Fibroblast of lung (primary cell): ENCODE measurements at regions not wholly inside any gene's neighbourhood (a gene's known extent, or its start where the extent isn't known, plus 50 kb on each side); places are given as distances from the start of the nearest gene placed in this dataset.
"Not testable (repeated sequence)": the region's sequence is repeated elsewhere in the genome, so short reads cannot be mapped to it uniquely, and the experiment has no call there.

Experiments used
- DNase-seq, 2 donors: peaks; one replicate each; pipeline versions ENCODE4 v3.0.0 to v3.0.0-alpha.2; 2010; ENCODE audit warnings: low read depth in 2 of 2
- H2AFZ ChIP-seq: 2 replicates; pipeline ENCODE4 v1.5.1; 2012; ENCODE audit warnings: low read length, control low read depth, inconsistent platforms
- H3K27ac ChIP-seq: 2 replicates; pipeline ENCODE4 v1.5.1; 2011; ENCODE audit warnings: low read length, control low read depth; ENCODE audit not compliant: insufficient read depth
- H3K27me3 ChIP-seq: 2 replicates; pipeline ENCODE4 v1.5.1; 2011; ENCODE audit warnings: mild to moderate bottlenecking, low read length; ENCODE audit not compliant: control insufficient read depth, insufficient read depth
- H3K36me3 ChIP-seq: 2 replicates; pipeline ENCODE4 v1.5.1; 2011; ENCODE audit warnings: low read length; ENCODE audit not compliant: control insufficient read depth, insufficient read depth
- H3K4me1 ChIP-seq: 2 replicates; pipeline ENCODE4 v1.5.1; 2011; ENCODE audit warnings: low read length; ENCODE audit not compliant: control insufficient read depth, insufficient read depth; ENCODE audit errors: extremely low read depth
- H3K4me2 ChIP-seq: 2 replicates; pipeline ENCODE4 v1.5.1; 2011; ENCODE audit warnings: low read length, control low read depth; ENCODE audit not compliant: insufficient read depth; ENCODE audit errors: extremely low read depth
- H3K4me3 ChIP-seq, 4 experiments: fragments of 200-600 bp in 1 of 4; sonication (generic) in 1 of 4; replicated peaks in 1 of 4; 2 replicates each; pipeline ENCODE4 v1.5.1; 2011 to 2016; ENCODE audit warnings: low read length in 4 of 4, low read depth in 3 of 4, mild to moderate bottlenecking in 3 of 4, control low read depth in 2 of 4, inconsistent platforms in 1 of 4, mixed read lengths in 1 of 4; ENCODE audit not compliant: insufficient read depth in 1 of 4; ENCODE audit errors: control extremely low read depth in 1 of 4
- H3K79me2 ChIP-seq: 2 replicates; pipeline ENCODE4 v1.5.1; 2012; ENCODE audit warnings: mild to moderate bottlenecking, low read length, inconsistent platforms; ENCODE audit not compliant: control insufficient read depth, insufficient read depth
- H3K9ac ChIP-seq: 2 replicates; pipeline ENCODE4 v1.5.1; 2011; ENCODE audit warnings: mild to moderate bottlenecking, low read length, control low read depth; ENCODE audit not compliant: insufficient read depth
- H3K9me3 ChIP-seq: 2 replicates; pipeline ENCODE4 v1.5.1; 2012; ENCODE audit warnings: low read depth, low read length; ENCODE audit not compliant: control insufficient read depth, insufficient read depth
- H4K20me1 ChIP-seq: 2 replicates; pipeline ENCODE4 v1.5.1; 2011; ENCODE audit warnings: low read length; ENCODE audit not compliant: control insufficient read depth, insufficient read depth; ENCODE audit errors: extremely low read depth
- CTCF ChIP-seq, 2 donors: IDR thresholded peaks in 1 of 2; conservative IDR thresholded peaks in 1 of 2; 1 replicate in 1 of 2; 2 replicates in 1 of 2; pipeline ENCODE4 v1.5.1; 2011 to 2012; ENCODE audit warnings: low read length in 2 of 2, control low read depth in 1 of 2, inconsistent platforms in 1 of 2, low read depth in 1 of 2, mild to moderate bottlenecking in 1 of 2
- EZH2 ChIP-seq: IDR thresholded peaks from 2 replicates; pipeline ENCODE4 v1.5.1; 2012; ENCODE audit warnings: low read length, control low read depth, mild to moderate bottlenecking; ENCODE audit errors: missing control alignments

- peaks cover 7% of the 10 kb centered on the region for H3K4me1 ChIP-seq
- H3K27ac ChIP-seq = no peak overlapping the region
- no peak for TF ChIP-seq EZH2
- TF ChIP-seq CTCF (conservative IDR thresholded peaks at IDR 0.05 in 1 of 2, IDR thresholded peaks at IDR 0.05 in 1 of 2; ENCODE audit: low read depth in 1 of 2, low read length in 2 of 2) = peak; percentile 71 to 76
- H3K4me2 ChIP-seq = peak overlapping the region; percentile 54
- no peaks in the 10 kb centered on the region for H3K27me3 ChIP-seq
- no peaks in the 10 kb centered on the region for H3K9me3 ChIP-seq
- no peaks in the 10 kb centered on the region for H3K36me3 ChIP-seq
- peak; percentile 91 to 97 for DNase-seq
- no peaks in the 10 kb centered on the region for H4K20me1 ChIP-seq
- H3K4me3 ChIP-seq = no peak overlapping the region
- no peaks in the 10 kb centered on the region for H3K79me2 ChIP-seq
- no peak overlapping the region for H3K9ac ChIP-seq
- H2AFZ ChIP-seq = no peak overlapping the region
These were observed 100.8 kb downstream of the FAM217A start for GRCh38 chr6:3977875-3978711.

GRCh38 chr6:3978966-3979365 lies 100.0 kb downstream of the FAM217A start:
- H3K36me3 ChIP-seq, H3K4me2 ChIP-seq, H3K4me3 ChIP-seq, H3K9me3 ChIP-seq, H3K27ac ChIP-seq, H3K27me3 ChIP-seq, H3K9ac ChIP-seq, H3K4me1 ChIP-seq, H4K20me1 ChIP-seq, H2AFZ ChIP-seq, H3K79me2 ChIP-seq: not testable (repeated sequence)
- DNase-seq = peak in 1 of 2 donors; percentile 5

DNA sequence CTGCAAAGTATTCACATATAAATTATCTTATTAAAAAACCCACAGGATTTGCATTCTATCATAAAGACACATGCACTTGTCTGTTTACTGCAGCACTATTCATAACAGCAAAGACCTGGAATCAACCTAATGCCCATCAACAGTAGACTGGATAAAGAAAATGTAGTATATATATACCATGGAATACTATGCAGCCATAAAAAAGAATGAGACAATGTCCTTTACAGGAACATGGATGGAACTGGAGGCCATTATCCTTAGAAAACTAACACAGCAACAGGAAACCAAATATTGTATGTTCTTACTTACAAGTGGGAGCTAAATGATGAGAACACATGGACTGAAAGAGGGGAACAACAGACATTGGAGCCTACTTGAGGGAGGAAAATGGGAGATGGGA lies 97.0 kb downstream of the FAM217A start:
- Histone ChIP-seq H4K20me1 (no peaks in the 10 kb centered on the region), H3K4me3 (no peak overlapping the region), H3K9me3 (no peaks in the 10 kb centered on the region), H3K36me3 (no peaks in the 10 kb centered on the region), H2AFZ (no peak overlapping the region), H3K9ac (no peak overlapping the region), H3K27ac (no peak overlapping the region), H3K4me2 (no peak overlapping the region), H3K4me1 (peaks cover 7% of the 10 kb centered on the region), H3K27me3 (no peaks in the 10 kb centered on the region), H3K79me2 (no peaks in the 10 kb centered on the region)
- TF ChIP-seq EZH2 (no peak), CTCF (conservative IDR thresholded peaks at IDR 0.05 in 1 of 2, IDR thresholded peaks at IDR 0.05 in 1 of 2; ENCODE audit: low read depth in 1 of 2, low read length in 2 of 2) (no peak)
- DNase-seq = no peak
